ENCODE measurements at regions not wholly inside any gene's neighbourhood (a gene's known extent, or its start where the extent isn't known, plus 50 kb on each side); places are given as distances from the start of the nearest gene placed in this dataset.

DNA sequence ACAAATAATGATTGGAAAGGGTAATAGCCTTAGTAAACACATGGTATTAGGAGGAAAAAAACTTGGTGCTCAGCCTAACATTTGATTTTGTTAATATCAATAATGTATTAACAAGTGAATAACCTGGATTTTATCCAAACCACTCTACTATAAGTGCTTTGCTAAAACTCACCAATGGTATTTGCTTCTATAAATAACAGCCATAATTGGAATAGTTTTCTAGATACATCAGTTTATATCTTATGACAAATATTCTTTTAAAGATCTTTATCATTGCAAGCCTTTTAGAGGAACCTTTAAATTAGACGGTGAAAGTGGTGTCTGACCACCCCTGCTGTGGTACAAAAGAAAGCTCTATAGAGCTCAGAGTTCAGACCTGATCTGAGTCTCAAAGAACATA lies 123.9 kb downstream of the SHOX2 start:
- TF ChIP-seq FOXP2 (optimal IDR thresholded peaks at IDR 0.05; ENCODE audit: borderline replicate concordance, extremely low read depth, extremely low read length, insufficient read depth) (no peak), TAF1 (IDR thresholded peaks at IDR 0.05; ENCODE audit: borderline replicate concordance, insufficient read depth, low read length) (no peak), POLR2AphosphoS5 (IDR thresholded peaks at IDR 0.05; ENCODE audit: low read depth, low read length) (no peak), SIN3A (IDR thresholded peaks at IDR 0.05; ENCODE audit: borderline replicate concordance, insufficient read depth, low read length) (no peak)
- TF ChIP-seq, protein P1, sequence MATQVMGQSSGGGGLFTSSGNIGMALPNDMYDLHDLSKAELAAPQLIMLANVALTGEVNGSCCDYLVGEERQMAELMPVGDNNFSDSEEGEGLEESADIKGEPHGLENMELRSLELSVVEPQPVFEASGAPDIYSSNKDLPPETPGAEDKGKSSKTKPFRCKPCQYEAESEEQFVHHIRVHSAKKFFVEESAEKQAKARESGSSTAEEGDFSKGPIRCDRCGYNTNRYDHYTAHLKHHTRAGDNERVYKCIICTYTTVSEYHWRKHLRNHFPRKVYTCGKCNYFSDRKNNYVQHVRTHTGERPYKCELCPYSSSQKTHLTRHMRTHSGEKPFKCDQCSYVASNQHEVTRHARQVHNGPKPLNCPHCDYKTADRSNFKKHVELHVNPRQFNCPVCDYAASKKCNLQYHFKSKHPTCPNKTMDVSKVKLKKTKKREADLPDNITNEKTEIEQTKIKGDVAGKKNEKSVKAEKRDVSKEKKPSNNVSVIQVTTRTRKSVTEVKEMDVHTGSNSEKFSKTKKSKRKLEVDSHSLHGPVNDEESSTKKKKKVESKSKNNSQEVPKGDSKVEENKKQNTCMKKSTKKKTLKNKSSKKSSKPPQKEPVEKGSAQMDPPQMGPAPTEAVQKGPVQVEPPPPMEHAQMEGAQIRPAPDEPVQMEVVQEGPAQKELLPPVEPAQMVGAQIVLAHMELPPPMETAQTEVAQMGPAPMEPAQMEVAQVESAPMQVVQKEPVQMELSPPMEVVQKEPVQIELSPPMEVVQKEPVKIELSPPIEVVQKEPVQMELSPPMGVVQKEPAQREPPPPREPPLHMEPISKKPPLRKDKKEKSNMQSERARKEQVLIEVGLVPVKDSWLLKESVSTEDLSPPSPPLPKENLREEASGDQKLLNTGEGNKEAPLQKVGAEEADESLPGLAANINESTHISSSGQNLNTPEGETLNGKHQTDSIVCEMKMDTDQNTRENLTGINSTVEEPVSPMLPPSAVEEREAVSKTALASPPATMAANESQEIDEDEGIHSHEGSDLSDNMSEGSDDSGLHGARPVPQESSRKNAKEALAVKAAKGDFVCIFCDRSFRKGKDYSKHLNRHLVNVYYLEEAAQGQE (IDR thresholded peaks at IDR 0.05; ENCODE audit: insufficient read depth in 1 of 2, low read depth in 2 of 2, low read length in 2 of 2): no peak

DNA sequence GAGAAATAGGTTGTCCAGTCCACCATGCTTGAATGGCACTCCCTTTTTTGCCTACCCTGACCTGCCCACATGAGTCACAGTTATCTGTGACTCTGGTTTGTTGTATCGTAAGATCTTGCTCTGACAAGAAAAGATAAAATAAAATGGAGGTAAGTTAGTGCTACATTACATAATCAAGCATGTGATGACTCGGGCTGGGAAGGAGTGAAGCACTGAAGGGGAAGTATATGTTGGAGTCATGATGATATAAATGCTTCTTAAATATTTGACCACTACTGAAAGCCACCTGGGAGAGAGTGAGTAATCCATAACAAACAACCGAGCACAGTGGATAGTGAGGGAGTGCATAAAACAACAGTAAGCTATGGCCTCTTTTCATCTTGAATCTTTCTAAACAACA lies 124.4 kb downstream of the SHOX2 start:
- TF ChIP-seq POLR2AphosphoS5 (IDR thresholded peaks at IDR 0.05; ENCODE audit: low read depth, low read length): no peak

DNA sequence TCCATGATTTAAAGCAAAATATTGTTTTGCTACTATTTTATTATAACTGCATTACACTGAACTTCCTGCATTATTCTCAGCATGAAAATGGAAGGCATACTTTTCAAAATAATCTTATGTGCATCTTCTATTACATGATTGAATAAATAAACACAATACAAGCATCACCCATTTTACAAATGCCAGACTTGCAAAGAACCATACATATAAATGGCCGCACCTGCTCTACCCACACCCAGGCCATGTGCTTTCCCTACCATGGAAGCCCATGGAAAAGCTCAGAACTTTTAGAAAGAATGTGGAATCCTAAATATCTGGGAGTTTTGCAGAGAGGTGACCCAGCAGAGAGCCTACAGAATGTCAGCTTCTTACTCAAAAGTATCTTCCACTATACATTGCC lies 127.2 kb downstream of the SHOX2 start:
- TF ChIP-seq FOXP2 (optimal IDR thresholded peaks at IDR 0.05; ENCODE audit: borderline replicate concordance, extremely low read depth, extremely low read length, insufficient read depth): no peak
- no peak for TF ChIP-seq TAF1 (IDR thresholded peaks at IDR 0.05; ENCODE audit: borderline replicate concordance, insufficient read depth, low read length)
- no peak for TF ChIP-seq POLR2AphosphoS5 (IDR thresholded peaks at IDR 0.05; ENCODE audit: low read depth, low read length)
- TF ChIP-seq, protein P1 (IDR thresholded peaks at IDR 0.05; ENCODE audit: insufficient read depth in 1 of 2, low read depth in 2 of 2, low read length in 2 of 2): no peak
- TF ChIP-seq SIN3A (IDR thresholded peaks at IDR 0.05; ENCODE audit: borderline replicate concordance, insufficient read depth, low read length): no peak

DNA sequence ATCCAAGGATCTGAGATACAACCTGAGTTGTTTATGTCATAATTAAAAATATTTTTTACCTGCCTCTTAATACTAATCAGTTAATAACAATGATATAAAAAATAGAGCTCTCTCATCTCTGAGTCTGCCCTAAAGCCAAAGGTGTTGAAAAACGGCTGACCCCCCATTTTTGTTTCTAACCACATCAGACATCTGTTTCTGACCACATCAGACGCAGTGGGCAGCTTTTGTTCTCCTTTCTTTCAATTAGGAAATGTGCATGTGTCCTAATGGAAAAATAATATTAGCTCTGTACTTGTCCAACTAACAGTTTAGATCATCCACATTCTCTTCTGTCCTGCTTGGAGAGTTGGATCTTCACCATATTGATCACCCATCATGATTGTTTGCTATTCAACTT lies 144.6 kb downstream of the SHOX2 start:
- TF ChIP-seq POLR2AphosphoS5 (IDR thresholded peaks at IDR 0.05; ENCODE audit: low read depth, low read length): no peak
- TF ChIP-seq, protein P1 (IDR thresholded peaks at IDR 0.05; ENCODE audit: insufficient read depth in 1 of 2, low read depth in 2 of 2, low read length in 2 of 2): no peak
- no peak for TF ChIP-seq SIN3A (IDR thresholded peaks at IDR 0.05; ENCODE audit: borderline replicate concordance, insufficient read depth, low read length)
- TF ChIP-seq TAF1 (IDR thresholded peaks at IDR 0.05; ENCODE audit: borderline replicate concordance, insufficient read depth, low read length): no peak
- TF ChIP-seq FOXP2 (optimal IDR thresholded peaks at IDR 0.05; ENCODE audit: borderline replicate concordance, extremely low read depth, extremely low read length, insufficient read depth): no peak

DNA sequence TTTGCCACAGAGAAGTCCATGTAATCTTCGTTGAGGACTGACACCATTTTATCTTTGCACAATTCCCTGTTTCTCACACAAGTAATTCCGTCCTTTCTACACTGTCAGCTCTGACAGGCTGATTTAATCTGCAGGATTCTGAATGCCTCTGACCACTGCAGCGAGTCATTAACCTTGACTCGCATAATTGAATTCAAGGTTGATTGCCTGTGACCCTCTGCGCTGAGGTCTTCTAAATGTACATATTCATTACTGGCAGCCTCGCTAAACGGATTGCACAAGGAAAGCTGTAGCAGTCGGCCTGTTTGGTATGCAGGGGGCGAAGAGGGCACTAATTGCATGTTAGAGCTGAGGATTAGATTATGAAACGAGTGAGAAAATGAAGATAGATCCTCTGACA lies 147.8 kb downstream of the SHOX2 start:
- TF ChIP-seq, protein P1 (IDR thresholded peaks at IDR 0.05; ENCODE audit: insufficient read depth in 1 of 2, low read depth in 2 of 2, low read length in 2 of 2): no peak
- TF ChIP-seq FOXP2 (optimal IDR thresholded peaks at IDR 0.05; ENCODE audit: borderline replicate concordance, extremely low read depth, extremely low read length, insufficient read depth) (no peak), SIN3A (IDR thresholded peaks at IDR 0.05; ENCODE audit: borderline replicate concordance, insufficient read depth, low read length) (no peak), POLR2AphosphoS5 (IDR thresholded peaks at IDR 0.05; ENCODE audit: low read depth, low read length) (no peak), TAF1 (IDR thresholded peaks at IDR 0.05; ENCODE audit: borderline replicate concordance, insufficient read depth, low read length) (no peak)
